Motor neuron (in vitro differentiated cells): ENCODE measurements at regions not wholly inside any gene's neighbourhood (a gene's known extent, or its start where the extent isn't known, plus 50 kb on each side); places are given as distances from the start of the nearest gene placed in this dataset.

Experiments used
- ATAC-seq, 8 experiments: fragments of 200-7000 bp; cut with Tn5 transposase; replicated peaks in 6 of 8; 2 replicates each; pipeline ENCODE4 v1.8.0; 2021; ENCODE audit warnings: mild to moderate bottlenecking in 8 of 8, moderate library complexity in 8 of 8
- H3K27ac ChIP-seq, 2 donors: fragments of 250-450 bp; sonication (Bioruptor Pico); 2 replicates each; pipeline ENCODE4 v1.9.0; 2021; ENCODE audit warnings: antibody characterized with exemption in 2 of 2, mild to moderate bottlenecking in 2 of 2, moderate library complexity in 1 of 2
- H3K4me1 ChIP-seq, 2 donors: fragments of 250-450 bp; sonication (Bioruptor Pico); replicated peaks in 1 of 2; 2 replicates each; pipeline ENCODE4 v1.6.1; 2021; ENCODE audit warnings: antibody characterized with exemption in 2 of 2, mild to moderate bottlenecking in 2 of 2, moderate library complexity in 1 of 2
- H3K4me3 ChIP-seq, 5 donors: fragments of 250-450 bp; sonication (Bioruptor Pico); 2 replicates each; pipeline ENCODE4 v1.9.0; 2021; ENCODE audit warnings: antibody characterized with exemption in 5 of 5, mild to moderate bottlenecking in 5 of 5, moderate library complexity in 4 of 5
- WGBS, 10 experiments: fragments of 450-650 bp; shearing (Covaris generic); methylation state at CpG; one replicate each; pipeline ENCODE4 v1.0.0; 2022; 5-methylcytosine and 5-hydroxymethylcytosine counted together
- in situ Hi-C, 9 experiments: fragments of 400-800 bp; cut with MboI; loops; one replicate each; pipeline ENCODE4 v1.15.0; 2021; ENCODE audit warnings: low sequenced_read_pairs in 9 of 9, low pct_unique_long_range_greater_than_20kb in 2 of 9; ENCODE audit not compliant: unreplicated experiment in 9 of 9

- in situ Hi-C loops: no loop called here
- H3K4me3 ChIP-seq: no peak overlapping the region
- H3K4me1 ChIP-seq: peaks cover 0 to 8% of the 10 kb centered on the region in 2 donors
- no peak for ATAC-seq
- no peak overlapping the region for H3K27ac ChIP-seq
Observed at GRCh38 chr12:42790761-42791151, 201.2 kb upstream of the PRICKLE1 start.

GRCh38 chr12:42789808-42790760 is 200.5 kb upstream of the PRICKLE1 start:
- 69 to 98% (median 85%) methylated on average over 7 to 14 of the region's 15 CpGs for WGBS, 10 experiments
- Histone ChIP-seq H3K4me3 (no peak overlapping the region), H3K27ac (no peak overlapping the region), H3K4me1 (peaks cover 0 to 8% of the 10 kb centered on the region in 2 donors)
- ATAC-seq: peak in 4 of 8 experiments; percentile 13 to 21 (median 18)
- in situ Hi-C loops: no loop called here

GRCh38 chr12:42786400-42787148 is 197.0 kb upstream of the PRICKLE1 start:
- Histone ChIP-seq H3K27ac (no peak overlapping the region), H3K4me3 (no peak overlapping the region)
- in situ Hi-C loops: no loop called here

GRCh38 chr12:42785944-42786343 is 196.4 kb upstream of the PRICKLE1 start:
- in situ Hi-C loops: no loop called here
- Histone ChIP-seq H3K4me1 (peaks cover 0 to 8% of the 10 kb centered on the region in 2 donors), H3K4me3 (no peak overlapping the region), H3K27ac (no peak overlapping the region)
- ATAC-seq: no peak
- 61 to 100% (median 85%) methylated on average over 1 to 2 of the region's 2 CpGs for WGBS, 10 experiments

More at GRCh38 chr12:42786400-42787148, 197.0 kb upstream of the PRICKLE1 start:
- H3K4me1 ChIP-seq: peaks cover 0 to 8% of the 10 kb centered on the region in 2 donors
- WGBS, 10 experiments: 40 to 100% (median 75%) methylated on average over 1 to 5 of the region's 5 CpGs
- peak in 1 of 8 experiments; percentile 64 for ATAC-seq

- 50 to 100% methylated on average over 1 of the region's 1 CpG; no CpG with 5 or more reads in 8 of the 10 experiments for WGBS, 10 experiments
Observed at GRCh38 chr12:42780671-42781070, 191.1 kb upstream of the PRICKLE1 start.

GRCh38 chr12:42779186-42779859 is 189.8 kb upstream of the PRICKLE1 start:
- in situ Hi-C loops: no loop called here
- H3K27ac ChIP-seq: no peak overlapping the region
- 0 to 100% (median 91%) methylated on average over 1 to 5 of the region's 7 CpGs; no CpG with 5 or more reads in 2 of the 10 experiments for WGBS, 10 experiments
- ATAC-seq: no peak
- no peaks in the 10 kb centered on the region for H3K4me1 ChIP-seq
- no peak overlapping the region for H3K4me3 ChIP-seq

More at GRCh38 chr12:42780671-42781070, 191.1 kb upstream of the PRICKLE1 start:
- H3K4me1 ChIP-seq: no peaks in the 10 kb centered on the region
- no peak overlapping the region for H3K27ac ChIP-seq
- in situ Hi-C loops: no loop called here
- no peak overlapping the region for H3K4me3 ChIP-seq
- ATAC-seq: no peak

- ATAC-seq: no peak
- no peak overlapping the region for H3K4me3 ChIP-seq
- H3K4me1 ChIP-seq: no peaks in the 10 kb centered on the region
- in situ Hi-C loops: no loop called here
- WGBS, 10 experiments: 49 to 100% (median 79%) methylated on average over 2 to 9 of the region's 9 CpGs
- no peak overlapping the region for H3K27ac ChIP-seq
Observed at GRCh38 chr12:42776396-42776795, 186.8 kb upstream of the PRICKLE1 start.

- ATAC-seq: no peak
- H3K4me1 ChIP-seq: no peaks in the 10 kb centered on the region
- 74 to 100% (median 93%) methylated on average over 1 to 3 of the region's 3 CpGs for WGBS, 10 experiments
- in situ Hi-C loops: no loop called here
- H3K4me3 ChIP-seq: no peak overlapping the region
- no peak overlapping the region for H3K27ac ChIP-seq
Observed at GRCh38 chr12:42774238-42774637, 184.7 kb upstream of the PRICKLE1 start.

- Histone ChIP-seq H3K4me1 (no peaks in the 10 kb centered on the region), H3K4me3 (no peak overlapping the region), H3K27ac (no peak overlapping the region)
- in situ Hi-C loops: no loop called here
- WGBS, 10 experiments: 30 to 100% (median 89%) methylated on average over 2 to 3 of the region's 3 CpGs
- ATAC-seq: no peak
Observed at GRCh38 chr12:42770261-42770660, 180.7 kb upstream of the PRICKLE1 start.

- WGBS, 10 experiments: 67% methylated on average over 1 of the region's 1 CpG; no CpG with 5 or more reads in 9 of the 10 experiments
- in situ Hi-C loops: no loop called here
- H3K27ac ChIP-seq: no peak overlapping the region
- no peak overlapping the region for H3K4me3 ChIP-seq
- no peaks in the 10 kb centered on the region for H3K4me1 ChIP-seq
- no peak for ATAC-seq
Observed at GRCh38 chr12:42769455-42769854, 179.9 kb upstream of the PRICKLE1 start.

- in situ Hi-C loops: no loop called here
- Histone ChIP-seq H3K27ac (no peak overlapping the region), H3K4me1 (no peaks in the 10 kb centered on the region), H3K4me3 (no peak overlapping the region)
- WGBS, 10 experiments: 63 to 100% (median 94%) methylated on average over 1 to 4 of the region's 4 CpGs; no CpG with 5 or more reads in 3 of the 10 experiments
- no peak for ATAC-seq
Observed at GRCh38 chr12:42767998-42768397, 178.5 kb upstream of the PRICKLE1 start.

- H3K4me3 ChIP-seq: no peak overlapping the region
- WGBS, 10 experiments: 67 to 100% (median 92%) methylated on average over 2 to 7 of the region's 7 CpGs; no CpG with 5 or more reads in 1 of the 10 experiments
- in situ Hi-C loops: no loop called here
- H3K27ac ChIP-seq: no peak overlapping the region
- ATAC-seq: no peak
- no peaks in the 10 kb centered on the region for H3K4me1 ChIP-seq
Observed at GRCh38 chr12:42767326-42767954, 177.9 kb upstream of the PRICKLE1 start.
